Calu3 (cell line): ENCODE measurements at regions not wholly inside any gene's neighbourhood (a gene's known extent, or its start where the extent isn't known, plus 50 kb on each side); places are given as distances from the start of the nearest gene placed in this dataset.

ENCODE experiments used
- BruUV-seq: library from RNA; stranded (reverse); fragments of 400-500 nt; replicated peaks from 2 replicates; lab custom pipeline; 2021; lab: Mats Ljungman, UMichigan
- CTCF ChIA-PET: fragments of 300-600 bp; sonication (Branson Sonifier 250); formaldehyde crosslinking; loops from one replicate; lab custom pipeline; 2022; ENCODE audit warnings: antibody characterized with exemption; lab: Charles Lee
- DNase-seq: peaks from one replicate; pipeline ENCODE4 v3.0.0; 2022
- H3K27ac Mint-ChIP-seq: one replicate; pipeline ENCODE4 v1.8.0; 2022; ENCODE audit warnings: mixed read lengths; ENCODE audit not compliant: unreplicated experiment
- H3K27me3 Mint-ChIP-seq: one replicate; pipeline ENCODE4 v1.8.0; 2022; ENCODE audit warnings: mixed read lengths; ENCODE audit not compliant: unreplicated experiment
- H3K36me3 Mint-ChIP-seq: one replicate; pipeline ENCODE4 v1.8.0; 2022; ENCODE audit warnings: mild to moderate bottlenecking, moderate library complexity, mixed read lengths; ENCODE audit not compliant: insufficient read depth, unreplicated experiment
- H3K4me1 Mint-ChIP-seq: one replicate; pipeline ENCODE4 v1.8.0; 2022; ENCODE audit warnings: mild to moderate bottlenecking, low read depth, mixed read lengths; ENCODE audit not compliant: unreplicated experiment
- H3K4me3 Mint-ChIP-seq: one replicate; pipeline ENCODE4 v1.8.0; 2022; ENCODE audit warnings: mild to moderate bottlenecking, low read depth, moderate library complexity, mixed read lengths; ENCODE audit not compliant: unreplicated experiment
- H3K9me3 Mint-ChIP-seq: one replicate; pipeline ENCODE4 v1.8.0; 2022; ENCODE audit warnings: low read depth, mixed read lengths; ENCODE audit not compliant: unreplicated experiment
- intact Hi-C: fragments of 100-400 bp; cut with micrococcal nuclease; formaldehyde crosslinking; loops from one replicate; pipeline ENCODE4 v1.10.0; 2022; ENCODE audit not compliant: unreplicated experiment
- TF ChIP-seq, protein P1 (sequence below): fragments of 200-600 bp; IDR thresholded peaks from one replicate; pipeline ENCODE4 v1.8.0; 2022; ENCODE audit warnings: antibody characterized with exemption; ENCODE audit not compliant: unreplicated experiment

DNA sequence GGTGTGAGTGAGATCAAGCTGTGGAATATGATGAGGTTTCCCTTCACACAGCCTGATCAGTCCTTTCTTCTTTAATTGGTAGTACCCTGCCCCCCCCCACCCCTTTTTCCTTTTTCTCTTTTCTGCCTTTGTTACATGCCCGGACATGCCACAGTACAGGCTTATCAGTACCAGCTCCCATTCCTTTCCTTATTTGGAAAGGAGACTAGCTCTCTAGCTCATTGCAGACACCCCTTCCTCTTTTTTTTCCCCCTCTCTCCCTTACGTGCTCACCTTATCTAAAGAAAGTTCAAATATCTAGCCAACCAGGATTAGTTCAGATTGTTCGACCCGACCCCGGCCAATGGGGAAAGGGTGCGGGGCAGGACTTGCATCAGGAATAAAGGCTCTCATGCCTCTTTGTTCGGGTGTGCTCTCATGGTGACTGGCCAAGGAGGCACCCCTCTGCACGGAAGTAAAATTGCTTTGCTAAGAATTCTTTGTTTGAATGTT is 230.4 kb downstream of the ACTR3B start:
- DNase-seq: peak; percentile 26
- intact Hi-C loops: no loop called here
- BruUV-seq: no TSS peak
- CTCF ChIA-PET: interaction anchor here (0.6 kb wide), 1 partner anchor 14 kb away, joined by 3 read pairs; no protein-coding TSS in a partner anchor
- Mint-ChIP-seq H3K9me3 (no peaks in the 10 kb centered on the region), H3K36me3 (no peaks in the 10 kb centered on the region), H3K27ac (no peak overlapping the region), H3K4me3 (no peak overlapping the region), H3K27me3 (no peaks in the 10 kb centered on the region), H3K4me1 (no peaks in the 10 kb centered on the region)
- TF ChIP-seq, protein P1, sequence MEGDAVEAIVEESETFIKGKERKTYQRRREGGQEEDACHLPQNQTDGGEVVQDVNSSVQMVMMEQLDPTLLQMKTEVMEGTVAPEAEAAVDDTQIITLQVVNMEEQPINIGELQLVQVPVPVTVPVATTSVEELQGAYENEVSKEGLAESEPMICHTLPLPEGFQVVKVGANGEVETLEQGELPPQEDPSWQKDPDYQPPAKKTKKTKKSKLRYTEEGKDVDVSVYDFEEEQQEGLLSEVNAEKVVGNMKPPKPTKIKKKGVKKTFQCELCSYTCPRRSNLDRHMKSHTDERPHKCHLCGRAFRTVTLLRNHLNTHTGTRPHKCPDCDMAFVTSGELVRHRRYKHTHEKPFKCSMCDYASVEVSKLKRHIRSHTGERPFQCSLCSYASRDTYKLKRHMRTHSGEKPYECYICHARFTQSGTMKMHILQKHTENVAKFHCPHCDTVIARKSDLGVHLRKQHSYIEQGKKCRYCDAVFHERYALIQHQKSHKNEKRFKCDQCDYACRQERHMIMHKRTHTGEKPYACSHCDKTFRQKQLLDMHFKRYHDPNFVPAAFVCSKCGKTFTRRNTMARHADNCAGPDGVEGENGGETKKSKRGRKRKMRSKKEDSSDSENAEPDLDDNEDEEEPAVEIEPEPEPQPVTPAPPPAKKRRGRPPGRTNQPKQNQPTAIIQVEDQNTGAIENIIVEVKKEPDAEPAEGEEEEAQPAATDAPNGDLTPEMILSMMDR: no peak

DNA sequence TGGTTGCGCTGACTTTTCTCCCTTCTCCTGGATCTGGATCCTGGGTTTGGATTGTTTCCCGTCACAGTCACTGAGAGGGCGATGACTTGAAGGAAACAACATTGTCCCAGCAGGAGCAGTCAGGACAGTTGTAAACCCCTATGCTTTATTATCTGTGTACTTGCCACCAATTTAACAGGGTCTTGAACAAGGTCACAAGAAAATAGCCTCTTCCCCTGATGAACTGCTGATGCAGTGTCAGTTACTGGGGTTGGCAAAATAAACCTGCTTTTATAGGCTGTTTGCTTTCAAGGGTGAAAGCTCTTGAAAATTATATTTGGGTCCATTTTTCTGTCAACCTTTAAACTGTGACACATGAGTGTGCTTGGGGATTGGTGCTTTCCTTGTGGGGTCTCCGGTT is 238.9 kb downstream of the ACTR3B start:
- no peak overlapping the region for H3K27ac Mint-ChIP-seq
- H3K4me1 Mint-ChIP-seq: no peaks in the 10 kb centered on the region
- no peaks in the 10 kb centered on the region for H3K36me3 Mint-ChIP-seq
- no peaks in the 10 kb centered on the region for H3K27me3 Mint-ChIP-seq
- CTCF ChIA-PET: no interaction called here
- no peak overlapping the region for H3K4me3 Mint-ChIP-seq
- H3K9me3 Mint-ChIP-seq: peaks cover 6% of the 10 kb centered on the region
- BruUV-seq: no TSS peak
- TF ChIP-seq, protein P1: no peak
- no peak for DNase-seq
- intact Hi-C loops: no loop called here

DNA sequence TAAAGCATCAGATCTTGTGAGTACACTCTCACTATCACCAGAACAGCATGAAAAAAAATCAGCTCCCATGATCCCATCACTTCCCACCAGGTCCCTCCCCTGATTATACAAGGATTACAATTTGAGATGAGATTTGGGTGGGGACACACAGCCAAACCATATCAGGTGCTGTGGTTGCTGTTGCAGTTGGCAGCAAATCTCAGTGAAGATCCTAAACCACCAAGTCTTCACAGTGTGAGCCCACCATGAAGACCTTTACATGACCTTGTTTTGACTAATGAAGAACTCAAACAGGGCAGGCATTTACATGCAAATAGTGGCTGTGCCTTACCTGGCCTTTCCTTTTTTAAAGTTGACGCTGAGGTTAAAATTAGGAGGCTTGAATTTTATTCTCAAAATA is 242.6 kb downstream of the ACTR3B start:
- DNase-seq: no peak
- Mint-ChIP-seq H3K27me3 (no peaks in the 10 kb centered on the region), H3K4me3 (no peak overlapping the region), H3K4me1 (no peaks in the 10 kb centered on the region), H3K27ac (no peak overlapping the region), H3K36me3 (no peaks in the 10 kb centered on the region), H3K9me3 (peaks cover 6% of the 10 kb centered on the region)
- CTCF ChIA-PET: no interaction called here
- intact Hi-C loops: no loop called here
- TF ChIP-seq, protein P1: no peak
- no TSS peak for BruUV-seq

DNA sequence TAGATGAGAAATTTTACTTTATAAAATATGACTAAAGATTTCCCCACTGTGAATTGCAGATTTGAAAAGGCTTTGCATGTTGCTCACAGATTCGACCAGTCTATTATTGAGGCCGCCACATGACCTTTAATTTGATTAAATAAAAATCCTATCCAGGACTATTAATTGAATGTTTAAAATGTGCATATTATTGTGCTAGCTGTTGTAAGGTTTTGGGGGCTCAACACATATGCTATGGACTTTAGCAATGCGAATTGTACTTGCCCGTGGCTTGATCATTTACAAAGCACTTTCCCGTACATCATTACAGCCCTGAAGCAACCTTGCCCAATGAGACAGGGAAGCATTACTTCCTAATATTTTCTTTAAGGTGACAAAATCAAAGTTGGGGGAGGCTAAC is 243.0 kb downstream of the ACTR3B start:
- Mint-ChIP-seq H3K4me1 (no peaks in the 10 kb centered on the region), H3K27ac (no peak overlapping the region), H3K36me3 (no peaks in the 10 kb centered on the region), H3K4me3 (no peak overlapping the region), H3K27me3 (no peaks in the 10 kb centered on the region), H3K9me3 (peaks cover 6% of the 10 kb centered on the region)
- TF ChIP-seq, protein P1: no peak
- intact Hi-C loops: no loop called here
- BruUV-seq: no TSS peak
- no peak for DNase-seq
- CTCF ChIA-PET: no interaction called here
